Mammary epithelial cell (primary cell): ENCODE measurements at regions not wholly inside any gene's neighbourhood (a gene's known extent, or its start where the extent isn't known, plus 50 kb on each side); places are given as distances from the start of the nearest gene placed in this dataset.

Experiments
- CTCF ChIP-seq, 2 donors: IDR thresholded peaks in 1 of 2; conservative IDR thresholded peaks in 1 of 2; 2 replicates each; pipeline ENCODE4 v1.5.1; 2011 to 2012; ENCODE audit warnings: inconsistent platforms in 2 of 2, low read length in 2 of 2, mild to moderate bottlenecking in 2 of 2, control low read depth in 1 of 2, low read depth in 1 of 2; ENCODE audit not compliant: insufficient read depth in 1 of 2; ENCODE audit errors: extremely low read depth in 1 of 2
- EZH2 ChIP-seq: IDR thresholded peaks from 2 replicates; pipeline ENCODE4 v1.6.1; 2012; ENCODE audit warnings: low read length, inconsistent platforms, borderline replicate concordance

GRCh38 chr10:26621243-26621888, 76.1 kb upstream of the PDSS1 start:
- TF ChIP-seq CTCF (conservative IDR thresholded peaks at IDR 0.05 in 1 of 2, IDR thresholded peaks at IDR 0.05 in 1 of 2; ENCODE audit: extremely low read depth in 1 of 2, insufficient read depth in 1 of 2, low read depth in 1 of 2, low read length in 2 of 2) (no peak), EZH2 (no peak)
